GM23338 (cell line): ENCODE measurements at regions not wholly inside any gene's neighbourhood (a gene's known extent, or its start where the extent isn't known, plus 50 kb on each side); places are given as distances from the start of the nearest gene placed in this dataset.

ENCODE experiments used
- ATAC-seq: fragments of 200-7000 bp; cut with Tn5 transposase; 3 replicates; pipeline ENCODE4 v1.9.1; 2020
- DNase-seq: peaks from one replicate; pipeline ENCODE4 v3.0.0-alpha.2; 2015; ENCODE audit warnings: low spot score
- H2AFZ ChIP-seq: fragments of 200-600 bp; sonication (generic); 2 replicates; pipeline ENCODE4 v1.8.0; 2016; ENCODE audit warnings: antibody characterized with exemption, mild to moderate bottlenecking, moderate library complexity
- H3F3A ChIP-seq: fragments of 200-600 bp; sonication (generic); replicated peaks from 2 replicates; pipeline ENCODE4 v1.8.0; 2017; ENCODE audit warnings: antibody characterized with exemption, mixed run types, low read depth
- H3K27ac ChIP-seq: fragments of 200-600 bp; sonication (generic); 2 replicates; pipeline ENCODE4 v1.6.1; 2016; ENCODE audit warnings: low read depth
- H3K27me3 ChIP-seq: fragments of 200-600 bp; sonication (generic); 2 replicates; pipeline ENCODE4 v1.8.0; 2016; ENCODE audit warnings: mild to moderate bottlenecking, mixed run types, moderate library complexity; ENCODE audit not compliant: insufficient read depth
- H3K36me3 ChIP-seq: fragments of 200-600 bp; sonication (generic); 2 replicates; pipeline ENCODE4 v1.8.0; 2016; ENCODE audit warnings: mild to moderate bottlenecking; ENCODE audit not compliant: insufficient read depth
- H3K4me1 ChIP-seq: fragments of 200-600 bp; sonication (generic); 2 replicates; pipeline ENCODE4 v1.8.0; 2016; ENCODE audit warnings: mild to moderate bottlenecking, moderate library complexity; ENCODE audit not compliant: insufficient read depth
- H3K4me2 ChIP-seq: fragments of 200-600 bp; sonication (generic); 2 replicates; pipeline ENCODE4 v1.7.1; 2017; ENCODE audit warnings: mixed run types
- H3K4me3 ChIP-seq: fragments of 200-600 bp; sonication (generic); 2 replicates; pipeline ENCODE4 v1.6.1; 2016; ENCODE audit warnings: mixed run types
- H3K79me2 ChIP-seq: fragments of 200-600 bp; sonication (generic); replicated peaks from 2 replicates; pipeline ENCODE4 v1.8.0; 2017; ENCODE audit warnings: mild to moderate bottlenecking; ENCODE audit not compliant: insufficient read depth
- H3K9me2 ChIP-seq: fragments of 200-600 bp; sonication (generic); 2 replicates; pipeline ENCODE4 v1.8.0; 2017; ENCODE audit not compliant: insufficient read depth
- H4K20me1 ChIP-seq: fragments of 200-600 bp; sonication (generic); replicated peaks from 2 replicates; pipeline ENCODE4 v1.8.0; 2017; ENCODE audit warnings: mild to moderate bottlenecking; ENCODE audit not compliant: insufficient read depth
- H3K27ac Mint-ChIP-seq: 2 replicates; pipeline ENCODE4 v1.8.0; 2020; ENCODE audit warnings: inconsistent platforms, mild to moderate bottlenecking, moderate library complexity, mixed read lengths
- H3K27me3 Mint-ChIP-seq: 3 replicates; pipeline ENCODE4 v1.8.0; 2022; ENCODE audit warnings: low read depth, mild to moderate bottlenecking, moderate library complexity, mixed read lengths, inconsistent platforms; ENCODE audit not compliant: insufficient read depth, poor library complexity
- H3K36me3 Mint-ChIP-seq: 3 replicates; pipeline ENCODE4 v1.8.0; 2021; ENCODE audit warnings: low read depth, mild to moderate bottlenecking, inconsistent platforms, moderate library complexity, mixed read lengths
- H3K4me1 Mint-ChIP-seq: 3 replicates; pipeline ENCODE4 v1.8.0; 2020; ENCODE audit warnings: mild to moderate bottlenecking, inconsistent platforms, mixed read lengths
- H3K4me3 Mint-ChIP-seq: 3 replicates; pipeline ENCODE4 v1.8.0; 2021; ENCODE audit warnings: moderate library complexity, mild to moderate bottlenecking, inconsistent platforms, mixed read lengths
- H3K9me3 Mint-ChIP-seq: 3 replicates; pipeline ENCODE4 v1.8.0; 2020; ENCODE audit warnings: moderate library complexity, mild to moderate bottlenecking, inconsistent platforms, mixed read lengths
- CREB1 ChIP-seq: fragments of 250-450 bp; sonication (Bioruptor Pico); IDR thresholded peaks from 2 replicates; pipeline ENCODE4 v1.5.0; 2020; ENCODE audit warnings: low read depth, mild to moderate bottlenecking, moderate library complexity
- ETS1 ChIP-seq: IDR thresholded peaks from 2 replicates; pipeline ENCODE4 v1.6.1; 2016; ENCODE audit warnings: antibody characterized with exemption
- NANOG ChIP-seq: IDR thresholded peaks from 2 replicates; pipeline ENCODE4 v1.6.1; 2016; ENCODE audit warnings: antibody characterized with exemption, borderline replicate concordance
- POLR2AphosphoS5 ChIP-seq: IDR thresholded peaks from 2 replicates; pipeline ENCODE4 v1.6.1; 2016; ENCODE audit warnings: antibody characterized with exemption, low read depth
- STAT1 ChIP-seq: IDR thresholded peaks from one replicate; pipeline ENCODE4 v1.6.1; 2016; ENCODE audit warnings: antibody characterized with exemption; ENCODE audit not compliant: unreplicated experiment
- ZNF114 ChIP-seq: fragments of 250-450 bp; sonication (Bioruptor Pico); IDR thresholded peaks from 2 replicates; pipeline ENCODE4 v1.5.0; 2020; ENCODE audit warnings: mild to moderate bottlenecking, moderate library complexity
- ZNF331 ChIP-seq: fragments of 250-450 bp; sonication (Bioruptor Pico); IDR thresholded peaks from 2 replicates; pipeline ENCODE4 v1.5.0; 2020; ENCODE audit warnings: low read depth, mild to moderate bottlenecking, moderate library complexity
- ZNF462 ChIP-seq: fragments of 250-450 bp; sonication (Bioruptor Pico); IDR thresholded peaks from 2 replicates; pipeline ENCODE4 v1.5.0; 2020; ENCODE audit warnings: mild to moderate bottlenecking, moderate library complexity

GRCh38 chr18:2213905-2214304 is 357.4 kb downstream of the METTL4 start (continued):
- TF ChIP-seq NANOG: no peak
- no peak for TF ChIP-seq POLR2AphosphoS5
- no peak for TF ChIP-seq ZNF331
- no peak for TF ChIP-seq ETS1
- TF ChIP-seq STAT1: no peak
- no peak for TF ChIP-seq ZNF114 (CRISPR knock-in tag)
- TF ChIP-seq CREB1: no peak

GRCh38 chr18:2217356-2217755 is 353.9 kb downstream of the METTL4 start:
- Mint-ChIP-seq H3K27me3 (no peaks in the 10 kb centered on the region), H3K27ac (no peak overlapping the region), H3K9me3 (no peaks in the 10 kb centered on the region; the same call in 2 of the 3 replicates), H3K4me1 (no peaks in the 10 kb centered on the region; the same call in 2 of the 3 replicates), H3K4me3 (no peak overlapping the region), H3K36me3 (no peaks in the 10 kb centered on the region)
- no peak overlapping the region for H2AFZ ChIP-seq
- no peaks in the 10 kb centered on the region for H3F3A ChIP-seq
- H3K27ac ChIP-seq: no peak overlapping the region
- no peak overlapping the region for H3K4me3 ChIP-seq
- H3K36me3 ChIP-seq: no peaks in the 10 kb centered on the region
- TF ChIP-seq ZNF331 (no peak), STAT1 (no peak), NANOG (no peak), POLR2AphosphoS5 (no peak), ZNF462 (no peak)
- peaks cover 4% of the 10 kb centered on the region; the same call in 1 of the 2 replicates for H3K9me2 ChIP-seq
- H3K79me2 ChIP-seq: no peaks in the 10 kb centered on the region
- no peaks in the 10 kb centered on the region for H3K27me3 ChIP-seq
- DNase-seq (no peak), ATAC-seq (no peak)
- no peak overlapping the region for H3K4me2 ChIP-seq
- no peaks in the 10 kb centered on the region for H3K4me1 ChIP-seq
- no peaks in the 10 kb centered on the region for H4K20me1 ChIP-seq
